GM18499 (cell line): ENCODE measurements at regions not wholly inside any gene's neighbourhood (a gene's known extent, or its start where the extent isn't known, plus 50 kb on each side); places are given as distances from the start of the nearest gene placed in this dataset.
"Not testable (repeated sequence)": the region's sequence is repeated elsewhere in the genome, so short reads cannot be mapped to it uniquely, and the experiment has no call there.

Source experiments
- ATAC-seq: cut with Tn5 transposase; IDR thresholded peaks from one replicate; pipeline ENCODE4 v1.9.1; 2021; ENCODE audit warnings: moderate number of reproducible peaks; ENCODE audit not compliant: insufficient read depth, unreplicated experiment

GRCh38 chr12:31906557-31907301, 52.5 kb upstream of the RESF1 start:
- ATAC-seq, result no peak

- no peak for ATAC-seq
Measured at GRCh38 chr12:31903025-31903424, 56.2 kb upstream of the RESF1 start.

GRCh38 chr12:31900271-31900670, 58.9 kb upstream of the RESF1 start:
- no peak for ATAC-seq

GRCh38 chr12:31899109-31899508, 60.1 kb upstream of the RESF1 start:
- ATAC-seq, result no peak

GRCh38 chr12:31897781-31898503, 61.3 kb upstream of the RESF1 start:
- ATAC-seq, result no peak

GRCh38 chr12:31897092-31897491, 62.1 kb upstream of the RESF1 start:
- ATAC-seq, result not testable (repeated sequence)

GRCh38 chr12:31896514-31897039, 62.6 kb upstream of the RESF1 start:
- peak; percentile 99 for ATAC-seq

GRCh38 chr12:31895449-31896150, 63.6 kb upstream of the RESF1 start:
- no peak for ATAC-seq

GRCh38 chr12:31890295-31891285, 68.6 kb upstream of the RESF1 start:
- no peak for ATAC-seq

- ATAC-seq, result no peak
Measured at GRCh38 chr12:31887109-31887811, 72.0 kb upstream of the RESF1 start.

GRCh38 chr12:31882682-31883081, 76.5 kb upstream of the RESF1 start:
- not testable (repeated sequence) for ATAC-seq

GRCh38 chr12:31880340-31880739, 78.9 kb upstream of the RESF1 start:
- ATAC-seq, result no peak

GRCh38 chr12:31877884-31878283, 81.3 kb upstream of the RESF1 start:
- ATAC-seq, result no peak

- no peak for ATAC-seq
Measured at GRCh38 chr12:31876568-31877424, 82.4 kb upstream of the RESF1 start.

GRCh38 chr12:31875609-31875964, 83.6 kb upstream of the RESF1 start:
- ATAC-seq, result no peak

- no peak for ATAC-seq
Measured at GRCh38 chr12:31874961-31875608, 84.1 kb upstream of the RESF1 start.

- no peak for ATAC-seq
Measured at GRCh38 chr12:31872831-31873604, 86.2 kb upstream of the RESF1 start.
